ENCODE measurements at regions not wholly inside any gene's neighbourhood (a gene's known extent, or its start where the extent isn't known, plus 50 kb on each side); places are given as distances from the start of the nearest gene placed in this dataset.

- TF ChIP-seq CTCF (IDR thresholded peaks at IDR 0.05; ENCODE audit: low read depth, low read length, missing input control) (no peak), JUND (IDR thresholded peaks at IDR 0.05) (no peak)
These were observed 371.0 kb downstream of the ALG10 start for GRCh38 chr12:34393086-34393820.
